ENCODE measurements at regions not wholly inside any gene's neighbourhood (a gene's known extent, or its start where the extent isn't known, plus 50 kb on each side); places are given as distances from the start of the nearest gene placed in this dataset.

- Mint-ChIP-seq H3K9me3 (no peaks in the 10 kb centered on the region), H3K4me1 (ENCODE audit: low read depth) (no peaks in the 10 kb centered on the region), H3K4me3 (no peak overlapping the region), H3K36me3 (ENCODE audit: low read depth) (no peaks in the 10 kb centered on the region), H3K27ac (no peak overlapping the region), H3K27me3 (ENCODE audit: insufficient read depth) (peaks cover 2% of the 10 kb centered on the region)
- intact Hi-C loops (cut with micrococcal nuclease), result no loop called here
- no peak for DNase-seq (ENCODE audit: low spot score)
Observed at GRCh38 chr7:17620566-17620965, 319.7 kb downstream of the SNX13 start.

GRCh38 chr7:17622451-17622850 lies 317.8 kb downstream of the SNX13 start:
- no peaks in the 10 kb centered on the region for H3K4me1 Mint-ChIP-seq (ENCODE audit: low read depth)
- intact Hi-C loops (cut with micrococcal nuclease), result no loop called here
- no peak overlapping the region for H3K4me3 Mint-ChIP-seq
- no peak overlapping the region for H3K27ac Mint-ChIP-seq
- H3K27me3 Mint-ChIP-seq (ENCODE audit: insufficient read depth), result peaks cover 2% of the 10 kb centered on the region
- no peaks in the 10 kb centered on the region for H3K9me3 Mint-ChIP-seq
- H3K36me3 Mint-ChIP-seq (ENCODE audit: low read depth), result no peaks in the 10 kb centered on the region
- DNase-seq (ENCODE audit: low spot score), result no peak

- Mint-ChIP-seq H3K4me3 (no peak overlapping the region), H3K27ac (no peak overlapping the region), H3K9me3 (no peaks in the 10 kb centered on the region), H3K27me3 (ENCODE audit: insufficient read depth) (no peaks in the 10 kb centered on the region), H3K4me1 (ENCODE audit: low read depth) (no peaks in the 10 kb centered on the region), H3K36me3 (ENCODE audit: low read depth) (no peaks in the 10 kb centered on the region)
- intact Hi-C loops (cut with micrococcal nuclease), result no loop called here
- no peak for DNase-seq (ENCODE audit: low spot score)
Observed at GRCh38 chr7:17623546-17624185, 316.6 kb downstream of the SNX13 start.

- Mint-ChIP-seq H3K4me3 (no peak overlapping the region), H3K9me3 (no peaks in the 10 kb centered on the region), H3K4me1 (ENCODE audit: low read depth) (no peaks in the 10 kb centered on the region), H3K36me3 (ENCODE audit: low read depth) (no peaks in the 10 kb centered on the region), H3K27ac (no peak overlapping the region), H3K27me3 (ENCODE audit: insufficient read depth) (no peaks in the 10 kb centered on the region)
- no peak for DNase-seq (ENCODE audit: low spot score)
- intact Hi-C loops (cut with micrococcal nuclease), result no loop called here
Observed at GRCh38 chr7:17624379-17624778, 315.9 kb downstream of the SNX13 start.

GRCh38 chr7:17625043-17625442 lies 315.3 kb downstream of the SNX13 start:
- Mint-ChIP-seq H3K27ac (no peak overlapping the region), H3K27me3 (ENCODE audit: insufficient read depth) (no peaks in the 10 kb centered on the region), H3K36me3 (ENCODE audit: low read depth) (no peaks in the 10 kb centered on the region), H3K9me3 (no peaks in the 10 kb centered on the region), H3K4me1 (ENCODE audit: low read depth) (no peaks in the 10 kb centered on the region), H3K4me3 (no peak overlapping the region)
- no peak for DNase-seq (ENCODE audit: low spot score)
- intact Hi-C loops (cut with micrococcal nuclease), result no loop called here

- H3K4me3 Mint-ChIP-seq, result no peak overlapping the region
- intact Hi-C loops (cut with micrococcal nuclease), result no loop called here
- no peaks in the 10 kb centered on the region for H3K4me1 Mint-ChIP-seq (ENCODE audit: low read depth)
- no peaks in the 10 kb centered on the region for H3K9me3 Mint-ChIP-seq
- H3K27ac Mint-ChIP-seq, result no peak overlapping the region
- DNase-seq (ENCODE audit: low spot score), result no peak
- no peaks in the 10 kb centered on the region for H3K36me3 Mint-ChIP-seq (ENCODE audit: low read depth)
- no peaks in the 10 kb centered on the region for H3K27me3 Mint-ChIP-seq (ENCODE audit: insufficient read depth)
Observed at GRCh38 chr7:17626235-17626634, 314.1 kb downstream of the SNX13 start.

GRCh38 chr7:17631061-17631460 lies 309.2 kb downstream of the SNX13 start:
- no peaks in the 10 kb centered on the region for H3K36me3 Mint-ChIP-seq (ENCODE audit: low read depth)
- intact Hi-C loops (cut with micrococcal nuclease), result no loop called here
- DNase-seq (ENCODE audit: low spot score), result no peak
- H3K4me1 Mint-ChIP-seq (ENCODE audit: low read depth), result no peaks in the 10 kb centered on the region
- peaks cover 2% of the 10 kb centered on the region for H3K27me3 Mint-ChIP-seq (ENCODE audit: insufficient read depth)
- no peaks in the 10 kb centered on the region for H3K9me3 Mint-ChIP-seq
- no peak overlapping the region for H3K27ac Mint-ChIP-seq
- H3K4me3 Mint-ChIP-seq, result no peak overlapping the region

GRCh38 chr7:17632384-17632783 lies 307.9 kb downstream of the SNX13 start:
- DNase-seq (ENCODE audit: low spot score), result no peak
- H3K36me3 Mint-ChIP-seq (ENCODE audit: low read depth), result no peaks in the 10 kb centered on the region
- intact Hi-C loops (cut with micrococcal nuclease), result no loop called here
- no peak overlapping the region for H3K4me3 Mint-ChIP-seq
- no peak overlapping the region for H3K27ac Mint-ChIP-seq
- H3K27me3 Mint-ChIP-seq (ENCODE audit: insufficient read depth), result peaks cover 2% of the 10 kb centered on the region
- H3K4me1 Mint-ChIP-seq (ENCODE audit: low read depth), result no peaks in the 10 kb centered on the region
- H3K9me3 Mint-ChIP-seq, result no peaks in the 10 kb centered on the region

- Mint-ChIP-seq H3K36me3 (ENCODE audit: low read depth) (no peaks in the 10 kb centered on the region), H3K4me3 (no peak overlapping the region), H3K27ac (no peak overlapping the region), H3K4me1 (ENCODE audit: low read depth) (no peaks in the 10 kb centered on the region), H3K27me3 (ENCODE audit: insufficient read depth) (peaks cover 2% of the 10 kb centered on the region), H3K9me3 (no peaks in the 10 kb centered on the region)
- intact Hi-C loops (cut with micrococcal nuclease), result no loop called here
- DNase-seq (ENCODE audit: low spot score), result no peak
Observed at GRCh38 chr7:17633067-17633466, 307.2 kb downstream of the SNX13 start.

- no peak overlapping the region for H3K4me3 Mint-ChIP-seq
- no peaks in the 10 kb centered on the region for H3K9me3 Mint-ChIP-seq
- no peak overlapping the region for H3K27ac Mint-ChIP-seq
- peaks cover 5% of the 10 kb centered on the region for H3K27me3 Mint-ChIP-seq (ENCODE audit: insufficient read depth)
- intact Hi-C loops (cut with micrococcal nuclease), result no loop called here
- no peak for DNase-seq (ENCODE audit: low spot score)
- no peaks in the 10 kb centered on the region for H3K4me1 Mint-ChIP-seq (ENCODE audit: low read depth)
- H3K36me3 Mint-ChIP-seq (ENCODE audit: low read depth), result no peaks in the 10 kb centered on the region
Observed at GRCh38 chr7:17638727-17639126, 301.6 kb downstream of the SNX13 start.

GRCh38 chr7:17640730-17641377 lies 299.4 kb downstream of the SNX13 start:
- Mint-ChIP-seq H3K27me3 (ENCODE audit: insufficient read depth) (peaks cover 4% of the 10 kb centered on the region), H3K9me3 (no peaks in the 10 kb centered on the region), H3K27ac (no peak overlapping the region), H3K36me3 (ENCODE audit: low read depth) (no peaks in the 10 kb centered on the region), H3K4me1 (ENCODE audit: low read depth) (no peaks in the 10 kb centered on the region), H3K4me3 (no peak overlapping the region)
- DNase-seq (ENCODE audit: low spot score), result no peak
- intact Hi-C loops (cut with micrococcal nuclease), result loop anchor here (5.0 kb wide), 1 partner anchor 659 kb away; no protein-coding TSS in a partner anchor

GRCh38 chr7:17645500-17645899 lies 294.8 kb downstream of the SNX13 start:
- intact Hi-C loops (cut with micrococcal nuclease), result no loop called here

GRCh38 chr7:17646253-17646956 lies 293.9 kb downstream of the SNX13 start:
- intact Hi-C loops (cut with micrococcal nuclease), result no loop called here
- Mint-ChIP-seq H3K4me1 (ENCODE audit: low read depth) (no peaks in the 10 kb centered on the region), H3K9me3 (no peaks in the 10 kb centered on the region), H3K36me3 (ENCODE audit: low read depth) (no peaks in the 10 kb centered on the region), H3K4me3 (no peak overlapping the region), H3K27me3 (ENCODE audit: insufficient read depth) (no peaks in the 10 kb centered on the region), H3K27ac (no peak overlapping the region)
- DNase-seq (ENCODE audit: low spot score), result no peak

More at GRCh38 chr7:17645500-17645899, 294.8 kb downstream of the SNX13 start:
- H3K36me3 Mint-ChIP-seq (ENCODE audit: low read depth), result no peaks in the 10 kb centered on the region
- peaks cover 3% of the 10 kb centered on the region for H3K27me3 Mint-ChIP-seq (ENCODE audit: insufficient read depth)
- H3K4me3 Mint-ChIP-seq, result no peak overlapping the region
- no peaks in the 10 kb centered on the region for H3K4me1 Mint-ChIP-seq (ENCODE audit: low read depth)
- no peak for DNase-seq (ENCODE audit: low spot score)
- no peak overlapping the region for H3K27ac Mint-ChIP-seq
- H3K9me3 Mint-ChIP-seq, result no peaks in the 10 kb centered on the region

Measured in activated T-helper 1 cell treated with anti-CD3 and anti-CD28 coated beads, Interleukin-12 subunit alpha, Interleukin-12 subunit beta, Interleukin-2, Interleukin-4 antibody, amounts not matched to agents 30 ng/mL and 10 ng/mL and 1 ng/mL, durations not matched to agents 14 hours and 24 hours and 36 hours (primary cell).